Erythroblast (primary cell): ENCODE measurements at regions not wholly inside any gene's neighbourhood (a gene's known extent, or its start where the extent isn't known, plus 50 kb on each side); places are given as distances from the start of the nearest gene placed in this dataset.

Experiments used
- GATA1 ChIP-seq: IDR thresholded peaks from 2 replicates; pipeline ENCODE4 v1.6.1; 2011; ENCODE audit warnings: low read depth, mild to moderate bottlenecking, control low read depth, low read length, moderate library complexity
- POLR2A ChIP-seq: IDR thresholded peaks from 2 replicates; pipeline ENCODE4 v1.6.1; 2011; ENCODE audit warnings: mild to moderate bottlenecking, low read length

GRCh38 chr14:51394384-51394783 is 154.3 kb downstream of the TMX1 start:
- TF ChIP-seq POLR2A = no peak
- no peak for TF ChIP-seq GATA1
